ENCODE measurements at regions not wholly inside any gene's neighbourhood (a gene's known extent, or its start where the extent isn't known, plus 50 kb on each side); places are given as distances from the start of the nearest gene placed in this dataset.

DNA sequence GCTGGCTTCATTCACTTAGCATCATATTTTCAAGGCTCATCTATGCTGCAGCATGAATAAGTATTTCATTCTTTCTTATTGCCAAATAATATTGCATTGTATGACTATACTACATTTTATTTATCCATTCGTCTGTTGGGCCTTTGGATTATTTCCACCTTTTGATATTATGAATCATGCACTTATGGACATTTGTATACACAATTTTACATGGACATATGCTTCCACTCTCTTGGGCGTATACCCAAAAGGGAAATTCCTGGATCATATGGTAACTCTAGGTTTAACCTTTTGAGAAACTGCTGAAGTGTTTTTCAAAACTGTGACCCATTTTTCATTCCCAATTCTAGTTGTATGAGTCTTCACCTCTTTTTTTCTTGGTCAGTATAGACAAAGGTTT is 80.3 kb upstream of the GNAI1 start:
- H3K27ac ChIP-seq: no peak overlapping the region
- no peaks in the 10 kb centered on the region for H3K9me3 ChIP-seq
- ATAC-seq (no peak), DNase-seq (no peak)
- H3K36me3 ChIP-seq: no peaks in the 10 kb centered on the region
- no peaks in the 10 kb centered on the region for H3K27me3 ChIP-seq
- no peaks in the 10 kb centered on the region for H3K4me1 ChIP-seq
- intact Hi-C loops (cut with DNase I; ENCODE audit: low total_unique reads) (no loop called here), in situ Hi-C loops (cut with MboI; ENCODE audit: low sequenced_read_pairs in 4 of 4) (loop anchor here in 2 of 4 donors (25.0 kb wide), 2 partner anchors 333 to 608 kb away; no protein-coding TSS in a partner anchor)
- no peak overlapping the region for H3K4me3 ChIP-seq
- TF ChIP-seq, protein P1, sequence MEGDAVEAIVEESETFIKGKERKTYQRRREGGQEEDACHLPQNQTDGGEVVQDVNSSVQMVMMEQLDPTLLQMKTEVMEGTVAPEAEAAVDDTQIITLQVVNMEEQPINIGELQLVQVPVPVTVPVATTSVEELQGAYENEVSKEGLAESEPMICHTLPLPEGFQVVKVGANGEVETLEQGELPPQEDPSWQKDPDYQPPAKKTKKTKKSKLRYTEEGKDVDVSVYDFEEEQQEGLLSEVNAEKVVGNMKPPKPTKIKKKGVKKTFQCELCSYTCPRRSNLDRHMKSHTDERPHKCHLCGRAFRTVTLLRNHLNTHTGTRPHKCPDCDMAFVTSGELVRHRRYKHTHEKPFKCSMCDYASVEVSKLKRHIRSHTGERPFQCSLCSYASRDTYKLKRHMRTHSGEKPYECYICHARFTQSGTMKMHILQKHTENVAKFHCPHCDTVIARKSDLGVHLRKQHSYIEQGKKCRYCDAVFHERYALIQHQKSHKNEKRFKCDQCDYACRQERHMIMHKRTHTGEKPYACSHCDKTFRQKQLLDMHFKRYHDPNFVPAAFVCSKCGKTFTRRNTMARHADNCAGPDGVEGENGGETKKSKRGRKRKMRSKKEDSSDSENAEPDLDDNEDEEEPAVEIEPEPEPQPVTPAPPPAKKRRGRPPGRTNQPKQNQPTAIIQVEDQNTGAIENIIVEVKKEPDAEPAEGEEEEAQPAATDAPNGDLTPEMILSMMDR (IDR thresholded peaks at IDR 0.05 in 4 of 5, conservative IDR thresholded peaks at IDR 0.05 in 1 of 5): no peak
- TF ChIP-seq POLR2A (IDR thresholded peaks at IDR 0.05): no peak

DNA sequence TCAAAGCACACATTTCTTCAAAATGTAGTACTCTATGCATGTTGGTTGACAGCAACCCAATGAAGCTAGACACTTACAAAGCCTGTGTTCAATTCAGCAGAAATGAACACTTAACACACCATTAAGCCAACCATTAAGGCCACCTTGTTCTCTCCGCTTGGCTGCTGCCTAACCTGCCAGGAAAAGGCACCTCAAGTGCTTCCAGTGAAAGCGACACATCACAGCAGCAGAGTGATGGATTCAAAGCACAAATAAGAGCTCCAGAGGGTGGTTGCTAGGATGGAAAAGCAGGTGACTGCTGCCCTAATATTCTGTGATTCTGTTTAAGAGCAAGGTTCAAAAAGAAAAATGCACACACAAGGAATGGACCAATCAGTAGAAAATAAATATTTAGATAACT is 81.5 kb upstream of the GNAI1 start:
- intact Hi-C loops (cut with DNase I; ENCODE audit: low total_unique reads) (no loop called here), in situ Hi-C loops (cut with MboI; ENCODE audit: low sequenced_read_pairs in 4 of 4) (loop anchor here in 2 of 4 donors (25.0 kb wide), 2 partner anchors 334 to 609 kb away; no protein-coding TSS in a partner anchor)
- DNase-seq (no peak), ATAC-seq (no peak)
- Histone ChIP-seq H3K4me1 (no peaks in the 10 kb centered on the region), H3K36me3 (no peaks in the 10 kb centered on the region), H3K9me3 (no peaks in the 10 kb centered on the region), H3K4me3 (no peak overlapping the region), H3K27ac (no peak overlapping the region), H3K27me3 (no peaks in the 10 kb centered on the region)
- TF ChIP-seq, protein P1 (IDR thresholded peaks at IDR 0.05 in 4 of 5, conservative IDR thresholded peaks at IDR 0.05 in 1 of 5): no peak
- no peak for TF ChIP-seq POLR2A (IDR thresholded peaks at IDR 0.05)

DNA sequence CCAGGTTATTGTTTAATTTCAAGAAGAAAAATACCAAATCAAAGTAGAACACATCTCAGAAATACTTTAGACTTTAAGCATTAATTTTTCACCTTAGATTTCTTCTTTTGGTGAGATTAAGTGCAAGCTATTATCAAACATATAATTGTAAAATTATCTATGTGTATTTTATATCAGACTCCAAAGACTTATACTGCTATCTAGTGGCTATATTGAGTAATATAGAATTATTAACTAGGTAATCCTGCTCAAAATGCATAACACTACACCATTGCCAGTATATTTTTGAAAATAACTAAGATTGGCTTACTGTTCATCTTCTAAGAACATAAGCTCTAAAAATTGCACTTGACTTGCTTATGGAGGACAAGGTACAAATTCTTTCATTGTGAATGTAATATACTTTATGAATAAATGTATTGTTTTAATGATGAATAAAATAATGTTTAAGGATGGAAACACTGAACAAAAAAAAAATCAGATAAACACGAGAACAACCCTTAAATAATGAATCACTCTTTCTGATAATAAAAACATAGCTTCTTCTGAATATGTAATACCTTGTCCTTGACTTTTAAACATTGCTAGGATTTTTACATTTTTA is 86.7 kb upstream of the GNAI1 start:
- intact Hi-C loops (cut with DNase I; ENCODE audit: low total_unique reads): no loop called here

DNA sequence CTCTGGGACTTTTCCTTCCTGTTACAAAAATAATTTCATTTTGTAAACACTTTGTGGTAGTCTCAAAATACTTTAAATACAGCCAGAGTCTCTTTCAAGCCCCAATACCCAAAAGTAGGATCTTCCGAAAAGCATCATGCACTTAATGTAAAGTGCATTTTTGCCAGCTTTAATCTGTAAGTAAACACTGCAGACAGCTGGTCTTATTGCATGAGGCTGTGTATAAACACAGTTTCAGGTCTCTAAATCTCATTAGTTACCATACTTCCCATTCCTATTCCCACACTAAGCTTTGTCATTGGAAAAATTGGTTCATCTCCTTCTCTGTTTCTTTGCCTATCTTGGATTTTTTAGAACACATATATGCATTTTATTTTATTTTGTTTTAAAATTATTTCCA is 87.6 kb upstream of the GNAI1 start:
- no peaks in the 10 kb centered on the region for H3K4me1 ChIP-seq
- no peaks in the 10 kb centered on the region for H3K36me3 ChIP-seq
- H3K27ac ChIP-seq: no peak overlapping the region
- no peak overlapping the region for H3K4me3 ChIP-seq
- intact Hi-C loops (cut with DNase I; ENCODE audit: low total_unique reads) (no loop called here), in situ Hi-C loops (cut with MboI; ENCODE audit: low sequenced_read_pairs in 4 of 4) (no loop called here)
- ATAC-seq (no peak), DNase-seq (no peak)
- no peaks in the 10 kb centered on the region for H3K27me3 ChIP-seq
- TF ChIP-seq, protein P1 (IDR thresholded peaks at IDR 0.05 in 4 of 5, conservative IDR thresholded peaks at IDR 0.05 in 1 of 5): no peak
- TF ChIP-seq POLR2A (IDR thresholded peaks at IDR 0.05): no peak
- H3K9me3 ChIP-seq: no peaks in the 10 kb centered on the region

More for the DNA sequence above, 86.7 kb upstream of the GNAI1 start:
- in situ Hi-C loops (cut with MboI; ENCODE audit: low sequenced_read_pairs in 4 of 4): no loop called here
- H3K36me3 ChIP-seq: no peaks in the 10 kb centered on the region
- TF ChIP-seq, protein P1 (IDR thresholded peaks at IDR 0.05 in 4 of 5, conservative IDR thresholded peaks at IDR 0.05 in 1 of 5): no peak
- no peak for TF ChIP-seq POLR2A (IDR thresholded peaks at IDR 0.05)
- no peak overlapping the region for H3K27ac ChIP-seq
- no peaks in the 10 kb centered on the region for H3K9me3 ChIP-seq
- ATAC-seq (no peak), DNase-seq (no peak)
- H3K27me3 ChIP-seq: no peaks in the 10 kb centered on the region
- no peak overlapping the region for H3K4me3 ChIP-seq
- no peaks in the 10 kb centered on the region for H3K4me1 ChIP-seq

DNA sequence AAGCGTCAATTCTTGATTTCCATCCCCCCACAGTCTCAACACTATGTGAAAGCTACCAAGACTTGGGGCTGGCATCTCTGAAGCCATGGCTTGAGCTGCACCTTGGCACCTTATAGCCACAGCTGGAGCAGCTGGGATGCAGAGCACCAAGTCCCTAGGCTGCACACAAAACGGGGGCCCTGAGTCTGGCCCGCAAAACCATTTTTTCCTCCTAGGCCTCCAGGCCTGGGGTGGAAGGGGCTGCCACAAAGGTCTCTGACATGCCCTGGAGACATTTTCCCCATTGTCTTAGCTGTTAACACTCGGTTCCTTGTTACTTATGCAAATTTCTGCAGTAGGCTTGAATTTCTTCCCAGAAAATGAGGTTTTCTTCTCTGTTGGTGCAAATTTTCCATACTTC is 89.8 kb upstream of the GNAI1 start:
- in situ Hi-C loops (cut with MboI; ENCODE audit: low sequenced_read_pairs in 4 of 4): no loop called here
- Histone ChIP-seq H3K4me1 (no peaks in the 10 kb centered on the region), H3K9me3 (no peaks in the 10 kb centered on the region), H3K4me3 (no peak overlapping the region), H3K27me3 (no peaks in the 10 kb centered on the region), H3K27ac (no peak overlapping the region), H3K36me3 (no peaks in the 10 kb centered on the region)
- DNase-seq: no peak
- no peak for ATAC-seq
- TF ChIP-seq, protein P1 (IDR thresholded peaks at IDR 0.05 in 4 of 5, conservative IDR thresholded peaks at IDR 0.05 in 1 of 5): no peak
- no peak for TF ChIP-seq POLR2A (IDR thresholded peaks at IDR 0.05)
- intact Hi-C loops (cut with DNase I; ENCODE audit: low total_unique reads): no loop called here

Measured in gastrocnemius medialis (tissue), 4 donors.